ENCODE measurements at regions not wholly inside any gene's neighbourhood (a gene's known extent, or its start where the extent isn't known, plus 50 kb on each side); places are given as distances from the start of the nearest gene placed in this dataset.

GRCh38 chr21:27584256-27584655, 617.4 kb upstream of the ADAMTS5 start (continued):
- TF ChIP-seq JAZF1 (CRISPR knock-in tag; IDR thresholded peaks at IDR 0.05): no peak
- TF ChIP-seq FOXJ3 (CRISPR knock-in tag; IDR thresholded peaks at IDR 0.05; ENCODE audit: borderline replicate concordance): no peak
- TF ChIP-seq, protein P1, sequence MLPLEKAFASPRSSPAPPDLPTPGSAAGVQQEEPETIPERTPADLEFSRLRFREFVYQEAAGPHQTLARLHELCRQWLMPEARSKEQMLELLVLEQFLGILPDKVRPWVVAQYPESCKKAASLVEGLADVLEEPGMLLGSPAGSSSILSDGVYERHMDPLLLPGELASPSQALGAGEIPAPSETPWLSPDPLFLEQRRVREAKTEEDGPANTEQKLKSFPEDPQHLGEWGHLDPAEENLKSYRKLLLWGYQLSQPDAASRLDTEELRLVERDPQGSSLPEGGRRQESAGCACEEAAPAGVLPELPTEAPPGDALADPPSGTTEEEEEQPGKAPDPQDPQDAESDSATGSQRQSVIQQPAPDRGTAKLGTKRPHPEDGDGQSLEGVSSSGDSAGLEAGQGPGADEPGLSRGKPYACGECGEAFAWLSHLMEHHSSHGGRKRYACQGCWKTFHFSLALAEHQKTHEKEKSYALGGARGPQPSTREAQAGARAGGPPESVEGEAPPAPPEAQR (CRISPR knock-in tag; IDR thresholded peaks at IDR 0.05): no peak
- no peak for TF ChIP-seq GRHL2 (CRISPR knock-in tag; IDR thresholded peaks at IDR 0.05; ENCODE audit: insufficient replicate concordance, severe bottlenecking)
- TF ChIP-seq, protein P2, sequence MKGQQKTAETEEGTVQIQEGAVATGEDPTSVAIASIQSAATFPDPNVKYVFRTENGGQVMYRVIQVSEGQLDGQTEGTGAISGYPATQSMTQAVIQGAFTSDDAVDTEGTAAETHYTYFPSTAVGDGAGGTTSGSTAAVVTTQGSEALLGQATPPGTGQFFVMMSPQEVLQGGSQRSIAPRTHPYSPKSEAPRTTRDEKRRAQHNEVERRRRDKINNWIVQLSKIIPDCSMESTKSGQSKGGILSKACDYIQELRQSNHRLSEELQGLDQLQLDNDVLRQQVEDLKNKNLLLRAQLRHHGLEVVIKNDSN (CRISPR knock-in tag; IDR thresholded peaks at IDR 0.05): no peak
- TF ChIP-seq ARID4B (CRISPR knock-in tag; IDR thresholded peaks at IDR 0.05; ENCODE audit: borderline replicate concordance): no peak
- no peak for TF ChIP-seq NR1H2 (CRISPR knock-in tag; IDR thresholded peaks at IDR 0.05)
- TF ChIP-seq ELF4 (CRISPR knock-in tag; IDR thresholded peaks at IDR 0.05; ENCODE audit: low read depth): no peak
- no peak for TF ChIP-seq NR3C1 (CRISPR knock-in tag; conservative IDR thresholded peaks at IDR 0.05; ENCODE audit: low read depth)

GRCh38 chr21:27582948-27583430, 616.1 kb upstream of the ADAMTS5 start:
- DNase-seq (ENCODE audit: low spot score): no peak
- Mint-ChIP-seq H3K9me3 (peaks cover 7% of the 10 kb centered on the region; the same call in 1 of the 2 replicates), H3K27ac (no peak overlapping the region)

More at GRCh38 chr21:27582948-27583430, 616.1 kb upstream of the ADAMTS5 start:
- POLR2A ChIA-PET: no interaction called here
- H3K36me3 Mint-ChIP-seq: 0 out of 2 replicates have a peak, but pooled peaks cover 2% of the 10 kb centered on the region
- TF ChIP-seq, protein P3, sequence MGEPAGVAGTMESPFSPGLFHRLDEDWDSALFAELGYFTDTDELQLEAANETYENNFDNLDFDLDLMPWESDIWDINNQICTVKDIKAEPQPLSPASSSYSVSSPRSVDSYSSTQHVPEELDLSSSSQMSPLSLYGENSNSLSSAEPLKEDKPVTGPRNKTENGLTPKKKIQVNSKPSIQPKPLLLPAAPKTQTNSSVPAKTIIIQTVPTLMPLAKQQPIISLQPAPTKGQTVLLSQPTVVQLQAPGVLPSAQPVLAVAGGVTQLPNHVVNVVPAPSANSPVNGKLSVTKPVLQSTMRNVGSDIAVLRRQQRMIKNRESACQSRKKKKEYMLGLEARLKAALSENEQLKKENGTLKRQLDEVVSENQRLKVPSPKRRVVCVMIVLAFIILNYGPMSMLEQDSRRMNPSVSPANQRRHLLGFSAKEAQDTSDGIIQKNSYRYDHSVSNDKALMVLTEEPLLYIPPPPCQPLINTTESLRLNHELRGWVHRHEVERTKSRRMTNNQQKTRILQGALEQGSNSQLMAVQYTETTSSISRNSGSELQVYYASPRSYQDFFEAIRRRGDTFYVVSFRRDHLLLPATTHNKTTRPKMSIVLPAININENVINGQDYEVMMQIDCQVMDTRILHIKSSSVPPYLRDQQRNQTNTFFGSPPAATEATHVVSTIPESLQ (CRISPR knock-in tag; IDR thresholded peaks at IDR 0.05): no peak
- TF ChIP-seq ZNF512 (CRISPR knock-in tag; IDR thresholded peaks at IDR 0.05; ENCODE audit: borderline replicate concordance): no peak
- no peak for TF ChIP-seq ZNF121 (CRISPR knock-in tag; IDR thresholded peaks at IDR 0.05)
- no peak for TF ChIP-seq EMX1 (CRISPR knock-in tag; IDR thresholded peaks at IDR 0.05)
- TF ChIP-seq MLX (CRISPR knock-in tag; IDR thresholded peaks at IDR 0.05): no peak
- TF ChIP-seq CTCF (IDR thresholded peaks at IDR 0.05): no peak
- TF ChIP-seq NR1H2 (CRISPR knock-in tag; IDR thresholded peaks at IDR 0.05): no peak
- no peak for TF ChIP-seq NFYB (CRISPR knock-in tag; conservative IDR thresholded peaks at IDR 0.05; ENCODE audit: low read depth)
- TF ChIP-seq NFE2L1 (CRISPR knock-in tag; IDR thresholded peaks at IDR 0.05): no peak
- TF ChIP-seq CBFB (CRISPR knock-in tag; IDR thresholded peaks at IDR 0.05; ENCODE audit: low read depth): no peak
- no peak for TF ChIP-seq SP1 (CRISPR knock-in tag; conservative IDR thresholded peaks at IDR 0.05)
- ATAC-seq: no peak
- H3K4me1 Mint-ChIP-seq: peaks cover 2% of the 10 kb centered on the region; the same call in 1 of the 2 replicates
- H3K4me3 Mint-ChIP-seq: no peak overlapping the region
- CTCF ChIA-PET: interaction anchor here (1.1 kb wide), 1 partner anchor 18 kb away, joined by 3 read pairs; no protein-coding TSS in a partner anchor
- H3K27me3 Mint-ChIP-seq (ENCODE audit: low read depth): no peaks in the 10 kb centered on the region
